ENCODE measurements at regions not wholly inside any gene's neighbourhood (a gene's known extent, or its start where the extent isn't known, plus 50 kb on each side); places are given as distances from the start of the nearest gene placed in this dataset.

- Histone ChIP-seq H3K9ac (ENCODE audit: low read depth in 1 of 2, low read length in 2 of 2) (no peak overlapping the region), H3K4me3 (ENCODE audit: low read depth in 1 of 3, low read length in 3 of 3) (no peak overlapping the region), H3K27me3 (ENCODE audit: control insufficient read depth in 4 of 4, insufficient read depth in 4 of 4, low read length in 3 of 4) (peaks cover 0 to 5% (median 1%) of the 10 kb centered on the region in 4 donors), H3K4me1 (ENCODE audit: control insufficient read depth in 4 of 4, insufficient read depth in 4 of 4, low read length in 3 of 4) (no peaks in the 10 kb centered on the region), H3K9me3 (ENCODE audit: control insufficient read depth in 4 of 4, low read length in 3 of 4) (no peaks in the 10 kb centered on the region), H3K27ac (ENCODE audit: low read depth in 1 of 2, low read length in 2 of 2) (no peak overlapping the region), H3K36me3 (ENCODE audit: control insufficient read depth in 4 of 4, insufficient read depth in 3 of 4, low read depth in 1 of 4, low read length in 3 of 4) (no peaks in the 10 kb centered on the region)
- WGBS, result 29% methylated on average over 1 of the region's 1 CpG
- DNase-seq (ENCODE audit: low spot score), result no peak
- TF ChIP-seq HNF4G (IDR thresholded peaks at IDR 0.05), result no peak
- TF ChIP-seq, protein P1, sequence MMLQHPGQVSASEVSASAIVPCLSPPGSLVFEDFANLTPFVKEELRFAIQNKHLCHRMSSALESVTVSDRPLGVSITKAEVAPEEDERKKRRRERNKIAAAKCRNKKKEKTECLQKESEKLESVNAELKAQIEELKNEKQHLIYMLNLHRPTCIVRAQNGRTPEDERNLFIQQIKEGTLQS (IDR thresholded peaks at IDR 0.05), result no peak
- TF ChIP-seq ZBTB33 (IDR thresholded peaks at IDR 0.05), result no peak
- no peak for TF ChIP-seq FOXA2 (IDR thresholded peaks at IDR 0.05)
- TF ChIP-seq CTCF (IDR thresholded peaks at IDR 0.05; ENCODE audit: low read depth, low read length, missing input control), result no peak
- TF ChIP-seq FOXA1 (IDR thresholded peaks at IDR 0.05), result no peak
- TF ChIP-seq, protein P2, sequence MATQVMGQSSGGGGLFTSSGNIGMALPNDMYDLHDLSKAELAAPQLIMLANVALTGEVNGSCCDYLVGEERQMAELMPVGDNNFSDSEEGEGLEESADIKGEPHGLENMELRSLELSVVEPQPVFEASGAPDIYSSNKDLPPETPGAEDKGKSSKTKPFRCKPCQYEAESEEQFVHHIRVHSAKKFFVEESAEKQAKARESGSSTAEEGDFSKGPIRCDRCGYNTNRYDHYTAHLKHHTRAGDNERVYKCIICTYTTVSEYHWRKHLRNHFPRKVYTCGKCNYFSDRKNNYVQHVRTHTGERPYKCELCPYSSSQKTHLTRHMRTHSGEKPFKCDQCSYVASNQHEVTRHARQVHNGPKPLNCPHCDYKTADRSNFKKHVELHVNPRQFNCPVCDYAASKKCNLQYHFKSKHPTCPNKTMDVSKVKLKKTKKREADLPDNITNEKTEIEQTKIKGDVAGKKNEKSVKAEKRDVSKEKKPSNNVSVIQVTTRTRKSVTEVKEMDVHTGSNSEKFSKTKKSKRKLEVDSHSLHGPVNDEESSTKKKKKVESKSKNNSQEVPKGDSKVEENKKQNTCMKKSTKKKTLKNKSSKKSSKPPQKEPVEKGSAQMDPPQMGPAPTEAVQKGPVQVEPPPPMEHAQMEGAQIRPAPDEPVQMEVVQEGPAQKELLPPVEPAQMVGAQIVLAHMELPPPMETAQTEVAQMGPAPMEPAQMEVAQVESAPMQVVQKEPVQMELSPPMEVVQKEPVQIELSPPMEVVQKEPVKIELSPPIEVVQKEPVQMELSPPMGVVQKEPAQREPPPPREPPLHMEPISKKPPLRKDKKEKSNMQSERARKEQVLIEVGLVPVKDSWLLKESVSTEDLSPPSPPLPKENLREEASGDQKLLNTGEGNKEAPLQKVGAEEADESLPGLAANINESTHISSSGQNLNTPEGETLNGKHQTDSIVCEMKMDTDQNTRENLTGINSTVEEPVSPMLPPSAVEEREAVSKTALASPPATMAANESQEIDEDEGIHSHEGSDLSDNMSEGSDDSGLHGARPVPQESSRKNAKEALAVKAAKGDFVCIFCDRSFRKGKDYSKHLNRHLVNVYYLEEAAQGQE (IDR thresholded peaks at IDR 0.05), result no peak
Observed at GRCh38 chr9:108575276-108575675, 280.5 kb downstream of the ACTL7B start.

GRCh38 chr9:108569624-108570023 lies 286.2 kb downstream of the ACTL7B start:
- Histone ChIP-seq H3K9ac (ENCODE audit: low read depth in 1 of 2, low read length in 2 of 2) (no peak overlapping the region), H3K36me3 (ENCODE audit: control insufficient read depth in 4 of 4, insufficient read depth in 3 of 4, low read depth in 1 of 4, low read length in 3 of 4) (no peaks in the 10 kb centered on the region), H3K27me3 (ENCODE audit: control insufficient read depth in 4 of 4, insufficient read depth in 4 of 4, low read length in 3 of 4) (peaks cover 0 to 7% (median 0%) of the 10 kb centered on the region in 4 donors), H3K4me3 (ENCODE audit: low read depth in 1 of 3, low read length in 3 of 3) (no peak overlapping the region), H3K27ac (ENCODE audit: low read depth in 1 of 2, low read length in 2 of 2) (no peak overlapping the region), H3K9me3 (ENCODE audit: control insufficient read depth in 4 of 4, low read length in 3 of 4) (no peaks in the 10 kb centered on the region), H3K4me1 (ENCODE audit: control insufficient read depth in 4 of 4, insufficient read depth in 4 of 4, low read length in 3 of 4) (peaks cover 0 to 8% (median 3%) of the 10 kb centered on the region in 4 donors)
- WGBS, result 79% methylated on average over 3 of the region's 3 CpGs
- DNase-seq (ENCODE audit: low spot score), result no peak
- TF ChIP-seq, protein P1 (IDR thresholded peaks at IDR 0.05), result no peak
- TF ChIP-seq JUND (IDR thresholded peaks at IDR 0.05) (no peak), HNF4A (conservative IDR thresholded peaks at IDR 0.05) (no peak), NR2F2 (IDR thresholded peaks at IDR 0.05) (no peak), EGR1 (IDR thresholded peaks at IDR 0.05; ENCODE audit: low read depth in 2 of 2) (no peak), HNF4G (IDR thresholded peaks at IDR 0.05) (no peak), RAD21 (IDR thresholded peaks at IDR 0.05) (no peak), TAF1 (conservative IDR thresholded peaks at IDR 0.05) (no peak), CTCF (IDR thresholded peaks at IDR 0.05; ENCODE audit: low read depth, low read length, missing input control) (no peak), RXRA (IDR thresholded peaks at IDR 0.05) (no peak), GABPA (IDR thresholded peaks at IDR 0.05 in 1 of 2, conservative IDR thresholded peaks at IDR 0.05 in 1 of 2) (no peak), FOXA2 (IDR thresholded peaks at IDR 0.05) (no peak), FOXA1 (IDR thresholded peaks at IDR 0.05) (no peak), YY1 (IDR thresholded peaks at IDR 0.05) (no peak), SP1 (IDR thresholded peaks at IDR 0.05) (no peak)
- TF ChIP-seq, protein P3, sequence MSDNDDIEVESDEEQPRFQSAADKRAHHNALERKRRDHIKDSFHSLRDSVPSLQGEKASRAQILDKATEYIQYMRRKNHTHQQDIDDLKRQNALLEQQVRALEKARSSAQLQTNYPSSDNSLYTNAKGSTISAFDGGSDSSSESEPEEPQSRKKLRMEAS (IDR thresholded peaks at IDR 0.05), result no peak
- TF ChIP-seq, protein P2 (IDR thresholded peaks at IDR 0.05), result no peak
